DOHH2 (cell line): ENCODE measurements at regions not wholly inside any gene's neighbourhood (a gene's known extent, or its start where the extent isn't known, plus 50 kb on each side); places are given as distances from the start of the nearest gene placed in this dataset.

Experiments used
- EZH2phosphoT487 ChIP-seq: fragments of 200-600 bp; sonication (generic); IDR thresholded peaks from 2 replicates; pipeline ENCODE4 v1.6.1; 2017; ENCODE audit warnings: borderline replicate concordance, mild to moderate bottlenecking, antibody characterized with exemption, low read length, moderate library complexity, mixed read lengths
- TF ChIP-seq, protein P1 (sequence below): fragments of 200-600 bp; sonication (generic); IDR thresholded peaks from one replicate; pipeline ENCODE4 v1.5.1; 2014; ENCODE audit warnings: antibody characterized with exemption, mild to moderate bottlenecking, low read depth, low read length; ENCODE audit not compliant: poor library complexity, severe bottlenecking

DNA sequence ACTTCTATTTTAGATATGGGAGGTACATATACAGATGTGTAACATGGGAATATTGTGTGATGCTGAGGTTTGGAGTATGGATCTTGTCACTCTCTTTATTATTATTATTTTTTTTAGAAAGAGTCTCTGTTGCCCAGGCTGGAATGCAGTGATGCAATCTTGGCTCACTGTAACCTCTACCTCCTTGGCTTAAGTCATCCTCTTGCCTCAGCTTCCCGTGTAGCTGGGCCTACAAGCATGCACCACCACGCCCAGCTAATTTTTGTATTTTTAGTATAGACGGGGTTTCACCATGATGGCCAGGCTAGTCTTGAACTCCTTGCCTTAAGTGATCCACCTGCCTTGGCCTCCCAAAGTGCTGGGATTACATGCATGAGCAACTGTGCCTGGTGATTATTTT, 138.4 kb upstream of the SLC28A3 start:
- TF ChIP-seq, protein P1, sequence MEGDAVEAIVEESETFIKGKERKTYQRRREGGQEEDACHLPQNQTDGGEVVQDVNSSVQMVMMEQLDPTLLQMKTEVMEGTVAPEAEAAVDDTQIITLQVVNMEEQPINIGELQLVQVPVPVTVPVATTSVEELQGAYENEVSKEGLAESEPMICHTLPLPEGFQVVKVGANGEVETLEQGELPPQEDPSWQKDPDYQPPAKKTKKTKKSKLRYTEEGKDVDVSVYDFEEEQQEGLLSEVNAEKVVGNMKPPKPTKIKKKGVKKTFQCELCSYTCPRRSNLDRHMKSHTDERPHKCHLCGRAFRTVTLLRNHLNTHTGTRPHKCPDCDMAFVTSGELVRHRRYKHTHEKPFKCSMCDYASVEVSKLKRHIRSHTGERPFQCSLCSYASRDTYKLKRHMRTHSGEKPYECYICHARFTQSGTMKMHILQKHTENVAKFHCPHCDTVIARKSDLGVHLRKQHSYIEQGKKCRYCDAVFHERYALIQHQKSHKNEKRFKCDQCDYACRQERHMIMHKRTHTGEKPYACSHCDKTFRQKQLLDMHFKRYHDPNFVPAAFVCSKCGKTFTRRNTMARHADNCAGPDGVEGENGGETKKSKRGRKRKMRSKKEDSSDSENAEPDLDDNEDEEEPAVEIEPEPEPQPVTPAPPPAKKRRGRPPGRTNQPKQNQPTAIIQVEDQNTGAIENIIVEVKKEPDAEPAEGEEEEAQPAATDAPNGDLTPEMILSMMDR: no peak
- no peak for TF ChIP-seq EZH2phosphoT487
